GM18505 (cell line): ENCODE measurements at regions not wholly inside any gene's neighbourhood (a gene's known extent, or its start where the extent isn't known, plus 50 kb on each side); places are given as distances from the start of the nearest gene placed in this dataset.

ENCODE experiments used
- ATAC-seq: cut with Tn5 transposase; IDR thresholded peaks from one replicate; pipeline ENCODE4 v1.9.1; 2021; ENCODE audit not compliant: unreplicated experiment
- POLR2A ChIP-seq: IDR thresholded peaks from 4 replicates; pipeline ENCODE4 v1.6.1; 2011; ENCODE audit warnings: borderline replicate concordance; ENCODE audit not compliant: insufficient read depth, insufficient read length; ENCODE audit errors: extremely low read depth

DNA sequence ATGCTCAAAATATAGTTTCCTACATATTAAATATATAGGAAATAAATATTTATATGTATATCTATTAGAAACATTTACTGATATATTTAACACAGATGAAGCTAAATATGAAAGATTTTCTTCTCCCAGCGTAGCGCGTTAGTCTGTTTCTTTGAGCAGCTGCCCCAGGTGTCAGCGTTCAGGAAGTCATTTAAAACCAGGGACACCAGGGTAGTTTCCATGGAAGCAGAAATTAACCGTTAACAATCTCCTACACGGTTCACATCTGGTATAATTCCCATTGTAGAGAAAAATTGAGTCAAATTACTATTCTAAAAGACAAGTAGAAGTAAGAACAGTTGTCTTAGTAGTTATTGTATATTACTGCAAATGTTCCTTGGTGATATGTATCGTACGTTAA lies 1443.7 kb downstream of the MRPL39 start:
- no peak for ATAC-seq
- TF ChIP-seq POLR2A, result no peak

DNA sequence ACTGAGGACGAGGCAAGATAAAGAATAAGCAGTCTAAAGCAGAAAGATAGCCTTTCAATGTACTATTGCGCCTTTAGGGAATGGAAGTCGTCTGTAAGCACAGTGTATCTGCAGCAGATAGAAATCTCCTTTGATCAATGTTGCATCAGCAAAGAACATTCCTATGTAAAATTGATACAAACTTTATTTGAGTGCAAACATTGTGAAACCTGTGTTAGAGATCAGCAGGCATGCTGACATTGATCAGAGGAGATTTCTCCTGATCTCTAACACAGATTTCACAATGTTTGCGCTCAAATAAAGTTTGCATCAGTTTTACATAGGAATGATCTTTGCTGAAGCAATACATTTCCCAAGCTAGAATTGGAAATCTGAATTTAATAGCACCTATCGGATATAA lies 1446.8 kb downstream of the MRPL39 start:
- ATAC-seq, result no peak
- TF ChIP-seq POLR2A, result no peak

DNA sequence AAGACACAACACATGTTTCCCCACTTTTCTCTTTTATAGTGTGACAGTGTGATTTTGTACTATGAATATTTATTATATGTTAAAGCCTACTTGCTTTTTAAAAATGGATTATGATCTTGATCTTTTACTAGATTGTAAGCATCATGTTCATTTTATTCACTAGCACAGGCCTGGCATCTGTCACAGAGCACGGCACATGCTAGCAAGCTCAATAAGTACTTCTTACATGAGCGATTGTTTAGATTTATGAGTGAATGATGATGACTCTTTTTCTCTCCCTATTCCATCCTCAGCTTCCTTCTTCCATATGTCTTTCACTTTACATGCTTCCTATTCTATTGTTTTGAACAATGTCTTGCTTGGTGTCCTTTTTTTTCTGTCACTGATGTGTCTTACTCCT lies 1454.1 kb downstream of the MRPL39 start:
- no peak for ATAC-seq
- TF ChIP-seq POLR2A, result no peak

DNA sequence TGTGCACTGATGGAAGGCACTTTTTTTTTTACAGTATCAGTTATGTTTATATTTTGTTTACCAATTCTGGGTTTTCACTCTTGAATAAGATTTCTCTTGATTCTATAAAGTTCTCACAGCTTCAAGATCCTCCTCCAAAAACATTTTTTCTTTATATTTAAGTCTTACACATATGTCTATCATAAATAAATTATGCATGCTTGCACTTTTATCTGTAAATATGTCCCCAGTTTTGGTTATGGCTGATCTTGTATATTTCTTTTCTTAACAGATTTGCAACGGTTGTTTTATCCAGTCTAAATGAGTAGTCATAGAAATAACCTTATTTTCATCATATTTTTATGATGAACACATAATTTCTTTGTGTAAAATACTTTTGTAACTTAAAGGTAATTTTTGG lies 1456.5 kb downstream of the MRPL39 start:
- no peak for ATAC-seq
- TF ChIP-seq POLR2A, result no peak

DNA sequence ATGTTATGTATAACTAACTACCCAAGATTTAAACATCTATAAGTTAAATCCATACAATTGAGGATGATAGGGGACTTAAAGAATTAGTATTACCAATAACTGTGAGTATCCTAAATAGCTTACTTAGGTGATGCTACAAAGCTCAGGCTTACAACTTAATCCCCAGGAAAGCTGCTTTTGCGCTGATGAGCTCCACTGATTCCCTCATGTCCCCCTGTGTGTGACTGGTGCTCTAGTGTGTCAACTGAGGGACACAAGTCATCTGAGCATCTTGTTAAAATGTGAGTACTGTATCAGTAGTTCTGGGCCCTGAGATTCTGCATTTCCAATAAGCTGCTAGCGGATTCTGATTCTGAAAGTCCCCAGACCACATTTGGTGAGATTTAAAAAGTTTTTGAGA lies 1458.8 kb downstream of the MRPL39 start:
- no peak for ATAC-seq
- TF ChIP-seq POLR2A, result no peak

DNA sequence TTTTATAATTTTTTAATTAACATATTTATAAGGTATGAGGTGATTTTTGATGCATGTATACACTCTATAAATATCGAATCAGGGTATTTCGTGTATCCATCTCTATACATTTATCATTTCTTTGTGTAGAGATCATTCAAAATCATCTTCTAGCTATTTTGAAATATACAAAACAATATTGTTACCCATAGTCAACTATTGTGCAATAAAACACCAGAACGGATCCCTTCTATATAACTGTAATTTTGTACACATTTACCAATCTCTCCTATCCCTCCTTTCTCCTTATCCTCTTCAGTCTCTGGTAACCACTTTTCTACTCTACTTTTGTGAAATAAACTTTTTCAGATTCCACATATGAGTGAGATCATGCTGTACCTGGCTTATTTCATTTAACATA lies 1459.6 kb downstream of the MRPL39 start:
- no peak for ATAC-seq
- TF ChIP-seq POLR2A, result no peak

DNA sequence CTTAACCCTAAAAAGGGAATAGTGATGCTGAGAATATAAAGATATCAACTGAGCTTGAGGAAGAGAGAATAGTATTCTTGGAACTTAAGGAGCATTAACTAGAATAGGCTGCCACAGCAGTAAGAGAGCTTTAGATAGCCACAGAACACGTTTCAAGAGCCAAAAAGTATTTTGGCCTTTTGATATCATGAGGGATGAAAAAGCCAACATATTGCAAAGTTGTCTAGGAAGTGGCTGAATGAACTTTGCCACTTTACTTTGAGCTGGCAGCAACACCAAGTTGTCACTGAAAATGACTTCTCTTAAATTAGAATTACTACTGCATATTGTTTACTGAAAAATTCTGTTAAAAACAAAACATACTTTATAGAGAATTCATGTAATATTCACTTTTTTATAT lies 1476.2 kb downstream of the MRPL39 start:
- TF ChIP-seq POLR2A, result no peak

DNA sequence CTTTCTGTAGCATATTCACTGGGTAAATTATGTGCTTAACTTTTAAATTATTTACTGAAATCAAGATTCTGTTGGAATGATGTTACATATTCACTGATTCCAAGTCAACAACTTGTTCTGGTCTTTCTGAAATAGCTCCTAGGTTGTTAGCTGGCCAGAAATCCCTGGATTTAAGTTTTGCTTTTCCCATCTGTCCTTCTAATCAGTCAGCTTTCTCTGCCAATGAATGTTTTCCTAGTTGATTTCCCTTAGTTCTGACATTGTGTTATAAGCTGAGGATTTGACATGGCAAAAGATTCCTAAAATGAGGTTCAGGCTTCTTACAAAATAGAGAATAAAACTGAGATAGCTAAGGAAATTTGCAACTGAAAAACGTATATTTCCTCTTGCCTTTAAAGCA lies 1479.6 kb downstream of the MRPL39 start:
- TF ChIP-seq POLR2A, result no peak
- ATAC-seq, result no peak

More for the DNA sequence above, 1476.2 kb downstream of the MRPL39 start:
- no peak for ATAC-seq

DNA sequence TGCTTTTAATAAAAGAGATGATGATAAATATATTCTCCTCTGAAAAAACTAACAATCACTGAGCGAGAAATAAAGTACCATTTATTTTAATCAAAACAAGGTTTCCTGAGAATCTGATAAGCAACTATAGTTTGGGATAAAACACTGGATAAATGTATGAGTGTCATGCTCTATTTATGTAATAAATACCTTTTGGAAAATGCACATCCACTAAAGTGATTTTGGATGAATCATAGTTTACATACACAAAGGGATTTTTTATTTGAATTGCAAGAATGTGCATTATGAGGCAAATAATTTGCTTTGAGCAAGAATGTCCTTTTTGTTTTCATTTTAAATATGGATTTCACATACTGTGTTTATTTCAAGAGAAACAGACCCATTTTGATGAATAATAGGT lies 1483.5 kb downstream of the MRPL39 start:
- no peak for ATAC-seq
- no peak for TF ChIP-seq POLR2A

DNA sequence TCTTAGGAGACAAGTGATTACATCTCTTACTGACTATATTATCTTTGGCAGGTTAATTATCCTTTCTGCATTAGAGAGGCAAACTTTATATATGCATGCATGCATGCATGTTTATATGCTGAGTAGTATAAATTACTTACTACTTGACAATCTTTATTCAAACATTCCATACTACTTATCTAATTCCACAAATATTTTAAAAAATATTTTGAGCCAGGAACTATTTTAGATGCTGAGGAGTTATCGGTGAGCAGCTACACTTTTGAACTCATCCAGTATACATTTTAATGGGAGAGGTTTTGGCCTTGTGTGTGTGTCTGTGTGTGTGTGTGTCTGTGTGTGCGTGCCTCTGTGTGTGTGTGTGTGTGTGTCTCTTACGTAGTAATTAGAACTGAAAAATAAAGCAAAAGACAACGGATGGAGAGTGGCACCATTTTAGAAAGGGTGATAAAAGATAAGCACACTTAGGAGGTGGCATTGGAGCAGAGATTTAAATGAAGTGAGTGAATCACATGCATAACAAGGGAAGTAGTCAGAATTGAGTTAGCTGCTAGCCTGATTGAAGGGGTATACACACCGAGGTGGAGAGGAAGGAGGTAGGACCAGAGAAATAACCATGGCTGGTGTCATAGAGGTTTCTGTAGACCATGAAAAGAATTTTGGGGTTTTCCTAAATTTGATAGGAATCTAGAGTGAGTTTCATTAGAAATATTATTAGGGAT lies 1488.4 kb downstream of the MRPL39 start:
- ATAC-seq, result no peak
- TF ChIP-seq POLR2A, result no peak

DNA sequence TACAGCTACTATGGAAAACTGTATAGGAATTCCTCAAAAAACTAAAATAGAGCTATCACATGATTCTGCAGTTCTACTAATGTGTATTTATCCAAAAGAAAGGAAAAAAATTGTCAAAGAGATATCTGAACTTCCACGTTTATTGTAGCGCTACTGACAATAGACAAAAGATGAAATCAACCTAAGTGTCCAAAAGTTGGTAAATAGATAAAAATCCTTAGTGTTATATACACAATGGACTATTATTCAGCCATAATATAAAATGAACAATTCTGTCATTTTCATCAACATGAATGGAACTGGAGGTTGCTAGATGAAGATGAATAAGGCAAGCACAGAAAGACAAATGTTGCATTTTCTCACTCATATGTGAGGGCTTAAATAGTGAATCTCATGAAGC lies 1492.1 kb downstream of the MRPL39 start:
- TF ChIP-seq POLR2A, result no peak
- no peak for ATAC-seq

DNA sequence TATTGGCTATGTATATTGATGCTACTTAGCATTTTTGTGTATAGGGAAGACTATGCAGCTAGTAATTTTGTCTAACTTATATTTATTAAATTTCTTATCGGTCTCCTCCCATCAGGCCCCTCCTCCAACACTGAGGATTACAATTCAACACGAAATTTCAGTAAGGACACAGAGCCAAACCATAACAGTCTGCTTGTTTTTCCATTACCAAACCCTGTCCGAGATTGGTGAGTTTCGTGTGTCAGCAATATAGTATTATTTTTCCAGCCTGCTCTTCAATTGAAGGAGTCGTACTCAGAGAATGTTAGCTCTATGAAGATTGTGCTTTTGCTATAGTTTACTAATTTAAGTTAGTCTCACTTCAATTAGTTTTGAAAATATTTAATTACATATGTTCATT lies 1495.3 kb downstream of the MRPL39 start:
- ATAC-seq, result no peak
- no peak for TF ChIP-seq POLR2A

DNA sequence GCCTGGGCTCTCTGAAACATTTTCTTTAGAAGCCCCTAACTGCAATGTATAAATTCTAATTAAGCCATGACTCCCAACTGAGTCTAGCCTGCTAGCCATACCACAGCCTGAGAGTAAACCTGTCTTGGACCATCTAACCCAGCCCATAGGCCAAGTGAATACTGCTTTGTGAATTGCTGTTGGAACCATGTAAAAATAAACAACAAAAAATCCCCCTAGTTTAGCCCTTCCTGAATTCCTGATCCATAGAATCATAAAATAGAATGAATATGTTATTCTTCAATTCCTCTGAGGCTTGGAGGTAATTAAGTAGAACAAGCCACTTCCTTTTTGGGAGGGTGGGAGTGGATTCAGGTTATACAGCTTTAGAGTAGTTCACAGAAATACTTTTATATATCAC lies 1496.4 kb downstream of the MRPL39 start:
- ATAC-seq, result no peak
- TF ChIP-seq POLR2A, result no peak

DNA sequence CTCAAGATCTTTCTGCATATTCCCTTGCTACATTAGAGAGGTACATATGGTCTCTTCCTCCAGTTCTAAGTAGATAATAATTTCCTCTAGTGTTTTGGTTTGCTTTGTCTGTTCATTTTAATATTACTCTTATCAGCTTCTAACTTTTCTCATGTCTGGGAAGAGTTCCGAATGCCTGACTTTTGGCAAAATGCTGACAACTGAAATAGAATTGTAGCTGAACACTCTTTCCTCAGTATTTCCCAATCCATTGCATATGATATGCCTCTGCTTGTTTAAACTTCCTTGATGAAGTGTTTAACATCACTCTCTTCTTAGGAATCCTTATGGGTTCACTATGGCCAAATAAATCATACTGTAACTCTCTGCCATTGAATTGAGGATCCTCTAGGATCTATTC lies 1510.1 kb downstream of the MRPL39 start:
- TF ChIP-seq POLR2A, result no peak
- no peak for ATAC-seq

DNA sequence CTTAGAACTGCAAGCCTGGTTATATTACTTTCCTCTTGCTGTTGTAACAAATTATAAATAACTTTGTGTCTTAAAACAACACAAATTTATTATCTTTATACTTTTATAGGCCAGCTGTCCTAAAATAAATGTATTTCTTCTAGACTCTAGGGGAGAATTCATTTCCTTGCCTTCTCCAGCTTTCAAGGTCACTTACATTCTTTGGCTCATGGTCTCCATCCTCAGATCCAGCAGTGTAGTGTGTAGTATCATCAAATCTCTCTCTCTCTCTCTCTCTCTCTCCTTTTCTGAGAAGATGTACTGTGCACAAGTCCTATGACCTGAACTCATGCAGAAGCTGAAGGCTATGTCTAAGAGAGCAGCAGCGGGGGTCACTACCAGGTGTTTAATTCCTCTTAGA lies 1510.6 kb downstream of the MRPL39 start:
- TF ChIP-seq POLR2A, result no peak
- no peak for ATAC-seq

DNA sequence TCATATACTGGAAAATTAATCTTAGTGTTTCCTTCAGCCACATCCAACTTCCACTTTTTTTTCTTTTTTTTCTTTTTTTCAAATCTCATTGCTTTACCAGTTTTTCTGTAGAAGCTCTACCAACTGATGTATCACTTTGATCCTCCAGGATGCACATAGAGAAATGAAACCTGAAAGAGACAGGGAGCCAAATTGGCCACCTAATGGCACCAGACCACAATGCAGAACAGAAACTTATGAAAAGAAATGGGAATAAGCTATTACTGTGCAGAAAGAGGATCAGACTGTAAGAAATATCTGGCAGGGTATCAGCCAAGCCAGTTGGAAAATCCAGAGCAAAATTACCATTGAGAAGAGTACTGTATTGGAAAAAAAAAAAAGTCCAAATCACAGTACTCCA lies 1514.2 kb downstream of the MRPL39 start:
- no peak for TF ChIP-seq POLR2A
- no peak for ATAC-seq

DNA sequence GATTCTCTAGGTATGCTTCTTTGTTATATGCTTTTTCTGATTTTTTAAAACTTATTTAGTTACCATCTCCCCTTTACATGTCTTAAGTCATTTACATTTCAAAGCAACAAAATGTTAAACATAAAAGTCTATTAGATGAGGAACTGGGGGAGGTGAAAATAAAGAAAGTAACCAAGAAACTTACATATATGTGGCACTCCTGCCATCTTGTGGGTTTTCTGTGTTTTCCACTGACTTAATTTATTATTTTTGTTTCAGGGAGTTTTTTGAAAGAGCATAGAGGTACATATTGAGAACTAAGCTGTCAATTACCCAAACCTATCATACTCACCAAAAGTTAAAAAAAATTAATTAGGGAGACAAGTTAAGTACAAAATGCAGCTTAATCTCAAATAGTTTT lies 1531.1 kb downstream of the MRPL39 start:
- TF ChIP-seq POLR2A, result no peak
- no peak for ATAC-seq
